ENCODE measurements at regions not wholly inside any gene's neighbourhood (a gene's known extent, or its start where the extent isn't known, plus 50 kb on each side); places are given as distances from the start of the nearest gene placed in this dataset.

DNA sequence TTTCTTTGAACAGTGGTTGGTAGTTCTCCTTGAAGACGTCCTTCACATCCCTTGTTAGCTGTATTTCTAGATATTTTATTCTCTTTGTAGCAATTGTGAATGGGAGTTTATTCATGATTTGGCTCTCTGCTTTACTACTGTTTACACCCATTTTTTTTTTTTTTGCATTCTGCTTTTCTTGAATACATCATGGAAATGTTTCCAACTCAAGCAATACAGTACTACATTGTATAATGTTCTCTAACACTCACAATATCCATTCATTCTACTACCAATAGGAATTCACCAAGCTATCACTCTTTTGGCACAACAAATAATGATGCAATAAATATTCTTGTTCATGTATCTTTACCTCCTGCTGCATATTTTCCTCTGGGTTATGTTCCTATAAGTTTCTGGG, 801.7 kb downstream of the NTRK3 start:
- no peak for DNase-seq

DNA sequence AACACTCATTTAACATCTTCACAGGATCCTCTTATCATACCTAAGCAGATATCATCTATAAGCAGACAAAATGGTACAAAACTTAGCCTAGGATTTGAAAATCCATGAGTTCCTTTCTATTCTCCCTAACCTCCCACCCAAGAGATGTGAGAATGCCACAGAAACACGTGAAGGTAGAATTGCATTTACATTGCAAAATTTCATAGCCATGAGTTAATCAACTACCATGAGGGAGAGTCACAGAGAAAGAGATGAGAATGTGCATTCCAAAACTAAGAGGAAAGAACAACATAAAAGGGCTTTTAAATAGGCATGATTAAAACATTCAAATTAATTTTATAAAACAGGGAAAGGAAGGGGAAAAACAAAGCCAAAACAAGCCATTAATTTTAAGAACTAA, 806.2 kb downstream of the NTRK3 start:
- no peak for DNase-seq

DNA sequence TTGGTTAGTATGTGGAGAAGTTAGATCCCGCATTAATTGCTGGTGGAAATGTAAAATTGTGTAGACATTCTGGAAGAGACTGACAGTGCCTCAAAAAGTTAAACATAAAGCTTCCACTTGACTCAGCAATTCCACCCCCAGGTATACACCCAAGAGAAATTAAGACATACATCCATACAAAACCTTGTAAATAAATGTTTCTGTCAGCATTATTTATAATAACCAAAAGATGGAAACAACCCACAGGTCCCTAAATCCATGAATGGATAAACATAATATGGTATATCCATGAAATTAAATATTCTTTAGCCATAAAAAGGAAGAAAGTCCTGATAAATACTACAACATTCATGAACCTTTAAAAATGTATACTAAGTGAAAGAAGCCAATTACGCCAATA, 817.4 kb downstream of the NTRK3 start:
- no peak for DNase-seq

DNA sequence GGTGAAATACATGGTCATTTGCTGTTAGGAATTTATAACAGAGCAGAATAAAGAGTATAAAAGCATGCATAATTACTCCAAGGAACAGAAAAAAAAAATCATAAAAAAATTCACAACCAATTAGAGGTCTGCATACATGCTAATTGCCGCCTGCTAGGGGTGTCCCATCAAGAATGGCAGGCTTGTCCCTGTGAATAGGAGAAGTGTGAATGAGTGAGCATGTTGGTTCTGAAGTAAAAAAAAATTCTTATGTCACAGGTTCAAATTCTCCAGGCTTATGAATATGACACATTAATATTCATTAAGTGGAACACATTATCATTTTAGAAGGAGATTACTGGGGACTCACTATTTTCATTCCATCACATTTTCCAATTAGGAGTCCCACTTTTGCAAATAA, 822.7 kb downstream of the NTRK3 start:
- no peak for DNase-seq

DNA sequence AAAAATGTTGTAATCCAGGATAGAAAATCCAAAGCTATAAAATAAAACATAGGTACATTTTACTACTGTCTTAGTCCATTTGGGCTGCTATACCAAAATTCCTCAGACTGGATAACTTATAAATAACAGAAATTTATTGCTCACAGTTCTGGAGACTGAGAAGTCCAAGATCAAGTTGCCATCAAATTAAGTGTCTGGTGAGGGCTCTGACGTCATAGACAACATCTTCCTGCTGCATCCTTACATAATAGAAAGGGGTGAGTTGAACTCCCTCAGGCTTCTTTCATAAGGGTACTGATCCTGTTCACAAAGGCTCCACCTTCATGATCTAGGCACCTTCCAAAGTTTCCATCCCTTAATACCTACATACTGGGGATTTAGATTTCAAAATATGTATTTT, 826.8 kb downstream of the NTRK3 start:
- DNase-seq = no peak

DNA sequence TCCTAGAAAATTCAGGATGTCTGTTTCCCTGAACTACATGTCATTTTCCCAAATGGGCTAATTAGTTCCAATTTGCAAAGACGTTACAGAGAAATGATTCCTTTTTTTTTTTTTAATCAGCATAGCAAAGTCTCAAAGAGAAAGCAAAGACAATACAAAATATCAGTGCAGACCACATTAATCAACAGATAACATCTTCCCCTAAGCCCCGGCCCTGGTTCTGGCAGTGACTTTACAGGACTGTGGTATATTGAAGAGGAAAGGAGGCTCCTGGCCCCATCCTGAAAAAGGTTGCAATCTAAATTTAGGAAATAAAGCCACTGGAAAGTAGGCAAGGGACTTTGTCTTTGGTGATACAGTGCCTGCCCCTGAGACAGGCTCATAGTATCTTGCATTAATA, 836.5 kb downstream of the NTRK3 start:
- no peak for DNase-seq

DNA sequence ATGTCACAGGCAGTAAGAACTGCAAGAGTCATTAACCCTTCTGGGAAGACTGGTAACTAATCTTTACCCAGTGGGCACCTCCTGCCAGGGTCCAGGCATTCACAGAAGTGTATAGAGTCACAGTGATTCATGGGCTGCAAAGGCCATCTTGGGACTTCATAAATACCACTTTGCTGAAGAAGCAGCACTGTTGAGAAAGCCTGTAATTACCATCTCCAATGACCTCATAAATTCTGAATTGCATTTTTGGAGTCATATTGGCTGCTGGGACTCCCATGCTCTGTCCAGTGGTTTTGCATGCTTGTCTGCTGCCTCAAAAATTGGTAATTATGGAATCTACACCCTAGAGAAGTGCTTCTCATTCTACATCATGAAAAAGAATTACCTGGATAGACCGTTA, 837.2 kb downstream of the NTRK3 start:
- no peak for DNase-seq

DNA sequence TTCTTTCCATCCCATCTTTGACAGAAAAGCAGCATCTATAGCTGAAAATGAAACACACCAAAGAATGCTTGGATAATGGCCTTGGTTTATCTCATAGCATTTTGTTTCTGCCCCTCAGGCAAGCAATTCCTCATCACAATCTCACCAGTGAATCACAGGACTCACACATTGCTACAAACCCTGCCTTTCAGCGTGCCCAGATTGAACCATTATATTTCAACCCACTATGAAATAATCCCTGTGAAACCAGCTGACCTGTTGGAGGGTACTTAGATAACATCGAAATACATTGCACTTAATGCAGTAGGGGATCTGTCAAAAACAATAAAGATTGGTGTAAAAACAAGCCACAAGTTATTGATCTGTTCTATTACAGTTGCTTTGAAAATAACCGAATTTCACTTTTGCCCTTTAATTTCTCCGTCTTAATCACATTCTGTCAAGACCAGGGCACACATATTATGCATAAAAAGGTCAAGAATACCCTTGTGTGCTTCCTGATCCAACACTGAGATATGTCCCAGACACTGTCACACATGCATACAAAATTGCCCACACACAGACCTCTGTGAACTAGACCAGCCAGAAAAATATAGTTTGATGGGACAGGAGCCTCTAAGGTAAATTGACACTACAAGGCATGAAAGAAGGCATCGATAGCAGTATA, 839.8 kb downstream of the NTRK3 start:
- no peak for DNase-seq

DNA sequence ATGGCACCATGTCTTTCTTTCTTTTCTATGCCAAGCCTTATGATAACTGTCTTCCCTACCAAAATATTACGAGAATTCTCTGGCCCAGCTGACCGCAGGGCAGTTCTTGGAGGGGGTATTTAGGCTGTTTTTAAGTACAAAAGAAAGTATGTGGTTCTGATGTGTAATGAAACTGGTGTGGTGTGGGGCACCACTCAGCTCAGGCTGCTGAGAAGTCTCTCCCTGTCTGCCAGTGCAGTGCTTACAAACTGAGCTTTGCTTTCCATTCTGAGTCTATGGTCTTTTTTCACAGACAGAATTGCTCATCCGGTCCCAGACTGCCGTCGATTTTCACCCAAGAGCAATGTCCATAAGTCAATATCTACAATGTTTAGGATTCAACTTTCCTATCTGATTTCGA, 847.6 kb downstream of the NTRK3 start:
- no peak for DNase-seq

DNA sequence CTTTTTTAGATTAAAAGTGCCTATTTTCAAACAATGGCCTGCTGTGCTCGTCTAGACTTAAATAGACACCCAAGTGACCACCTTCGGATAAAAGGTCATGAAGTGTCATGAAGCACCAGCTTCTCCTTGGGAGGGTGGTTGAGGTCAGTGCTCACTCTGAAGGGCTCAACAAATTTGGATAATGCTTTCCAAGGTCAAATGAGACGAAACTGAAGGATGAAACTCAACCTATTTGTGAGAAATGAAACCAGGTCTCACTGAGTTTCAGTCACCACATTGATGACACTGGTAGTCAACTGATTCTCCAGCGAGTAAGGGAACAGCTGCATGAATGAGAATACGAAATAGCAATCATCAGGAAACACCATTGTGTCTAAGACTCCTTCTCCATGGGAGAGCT, 852.6 kb downstream of the NTRK3 start:
- no peak for DNase-seq

DNA sequence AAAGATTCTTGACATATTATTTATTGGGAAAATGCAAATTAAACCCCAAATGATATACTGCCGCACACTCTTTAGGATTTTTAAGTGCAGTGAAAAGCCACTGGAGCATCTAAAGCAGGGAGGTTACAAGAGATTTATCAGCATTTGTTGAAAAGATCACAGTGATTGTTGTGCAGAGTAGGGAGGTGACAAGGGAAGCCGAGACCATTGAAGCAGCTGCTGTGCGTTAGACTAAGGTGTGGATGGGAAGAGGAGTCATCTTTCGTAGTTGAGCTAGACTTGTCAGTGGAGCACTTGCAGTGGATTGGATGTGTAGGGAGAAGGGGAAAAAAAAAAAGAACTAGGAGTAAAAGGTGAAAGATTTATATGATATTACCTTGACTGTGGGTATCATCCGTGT, 854.6 kb downstream of the NTRK3 start:
- no peak for DNase-seq

DNA sequence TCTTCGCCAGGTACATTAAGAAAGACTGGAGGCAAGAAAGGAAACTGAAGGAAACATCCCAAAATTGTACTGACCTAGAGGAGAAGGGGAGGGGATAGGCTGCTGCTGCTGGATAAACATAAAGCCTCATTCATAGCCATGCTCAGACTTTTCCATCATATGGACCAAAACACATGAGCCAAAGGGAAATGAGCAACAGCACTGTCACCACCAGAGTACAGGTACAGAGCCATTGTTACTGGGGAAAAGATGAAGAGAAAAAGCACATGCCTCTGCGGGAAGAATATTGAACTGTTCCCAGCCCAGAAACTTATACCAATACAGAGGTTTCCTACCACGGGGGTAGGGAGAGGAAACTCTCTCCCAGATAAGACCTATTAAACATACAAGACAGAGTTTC, 861.9 kb downstream of the NTRK3 start:
- DNase-seq = no peak

DNA sequence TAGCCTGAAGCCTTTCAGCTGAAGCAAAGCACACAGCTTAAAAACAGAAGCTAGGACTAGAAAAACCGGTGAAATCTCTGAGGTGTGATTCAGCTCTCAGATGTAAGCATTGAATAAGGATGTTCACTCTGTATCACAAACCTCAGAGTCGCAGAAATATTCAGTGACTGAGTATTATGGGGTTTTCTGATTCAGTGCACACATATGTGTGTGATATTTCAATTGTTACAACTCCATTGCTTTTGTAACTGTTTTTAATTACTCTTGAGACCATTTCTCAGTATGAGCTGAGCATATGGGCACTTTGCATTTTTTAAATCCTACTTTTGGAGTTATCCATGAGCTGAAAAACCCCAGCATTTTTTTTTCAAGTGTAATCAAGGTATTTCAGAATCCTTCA, 868.8 kb downstream of the NTRK3 start:
- DNase-seq = no peak

DNA sequence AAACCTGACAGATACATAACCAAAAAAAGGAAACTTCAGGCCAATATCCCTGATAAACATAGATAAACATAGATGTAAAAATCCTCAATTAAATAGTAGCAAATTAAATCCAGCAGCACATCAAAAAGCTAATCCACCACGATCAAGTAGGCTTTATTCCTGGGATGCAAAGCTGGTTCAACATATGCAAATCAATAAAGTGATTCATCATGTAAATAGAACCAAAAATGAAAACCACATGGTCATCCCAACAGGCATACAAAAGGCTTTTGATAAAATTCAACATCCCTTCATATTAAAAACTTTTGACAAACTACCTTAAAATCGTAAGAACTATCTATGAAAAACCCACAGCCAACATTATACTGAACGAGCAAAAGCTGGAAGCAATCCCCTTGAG, 882.2 kb downstream of the NTRK3 start:
- DNase-seq = no peak

DNA sequence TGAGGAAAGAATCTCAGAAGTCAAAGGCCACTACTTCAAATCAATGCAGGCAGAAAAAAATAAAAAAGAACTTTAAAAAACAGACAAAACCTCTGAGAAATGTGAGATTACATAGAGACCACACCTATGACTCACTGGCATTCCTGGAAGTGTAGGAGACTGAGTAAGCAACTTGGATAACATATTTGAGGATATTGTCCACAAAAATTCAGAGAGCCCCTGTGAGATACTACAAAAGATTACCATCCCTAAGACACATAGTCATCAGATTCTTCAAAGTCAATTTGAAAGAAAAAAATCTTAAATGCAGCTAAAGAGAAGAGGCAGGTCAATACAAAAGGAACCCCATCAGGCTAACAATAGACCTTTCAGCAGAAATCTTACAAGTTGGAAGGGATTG, 887.3 kb downstream of the NTRK3 start:
- DNase-seq = no peak

DNA sequence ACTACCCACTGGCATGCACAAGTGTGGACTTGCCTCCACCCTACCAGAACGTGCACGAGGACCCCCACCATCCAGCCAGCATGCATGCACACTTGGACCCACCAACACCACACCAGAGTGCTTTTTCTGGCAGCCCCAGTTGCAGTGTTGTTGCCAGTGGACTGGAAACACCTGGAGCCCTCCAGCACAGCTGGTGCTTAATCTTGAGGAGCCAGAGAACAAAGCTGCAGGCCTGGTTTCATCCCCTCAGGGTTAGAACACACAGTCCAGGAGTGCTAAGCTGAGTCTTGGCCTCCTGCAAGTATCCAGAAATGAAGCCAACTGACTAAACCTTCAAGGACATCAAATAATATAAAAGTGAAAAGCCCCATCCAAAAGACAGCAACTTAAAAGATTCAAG, 888.0 kb downstream of the NTRK3 start:
- no peak for DNase-seq

DNA sequence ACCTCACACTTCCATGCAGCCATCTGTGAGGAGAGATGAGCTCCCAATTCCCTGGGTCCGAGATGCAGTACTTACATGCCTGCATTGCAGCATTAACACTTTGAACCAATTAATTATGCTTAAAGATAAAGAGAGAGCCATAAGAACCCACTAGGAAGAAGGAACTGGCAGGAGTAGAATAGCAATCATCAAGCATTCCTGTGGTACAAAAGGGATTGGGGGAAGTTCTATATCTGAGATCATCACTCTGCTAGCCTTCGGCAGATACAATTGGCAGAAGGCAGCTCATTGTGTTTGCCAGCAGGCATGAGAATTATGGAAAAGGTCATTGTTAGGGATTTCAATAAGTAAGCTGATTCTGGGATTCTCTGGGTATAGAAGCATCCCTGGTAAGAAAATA, 891.4 kb downstream of the NTRK3 start:
- no peak for DNase-seq

DNA sequence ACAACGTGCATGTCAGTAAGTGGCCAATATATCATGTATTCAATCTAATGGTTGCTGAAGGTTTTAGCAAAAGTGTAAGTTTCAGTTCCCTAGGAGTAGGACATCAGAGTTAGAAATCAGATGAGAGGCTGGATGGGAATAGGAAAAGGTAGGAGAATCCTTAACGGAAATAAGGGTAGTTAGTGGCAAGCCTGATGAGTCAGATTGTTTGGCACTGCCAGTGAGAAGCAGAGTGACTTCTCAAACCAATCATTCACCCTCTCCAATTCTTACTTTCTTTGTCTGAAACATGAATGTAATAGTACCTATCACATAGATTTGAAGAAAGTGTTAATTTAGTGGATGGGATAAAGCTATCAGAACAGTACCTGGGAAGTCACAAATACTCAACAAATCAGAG, 894.0 kb downstream of the NTRK3 start:
- no peak for DNase-seq

DNA sequence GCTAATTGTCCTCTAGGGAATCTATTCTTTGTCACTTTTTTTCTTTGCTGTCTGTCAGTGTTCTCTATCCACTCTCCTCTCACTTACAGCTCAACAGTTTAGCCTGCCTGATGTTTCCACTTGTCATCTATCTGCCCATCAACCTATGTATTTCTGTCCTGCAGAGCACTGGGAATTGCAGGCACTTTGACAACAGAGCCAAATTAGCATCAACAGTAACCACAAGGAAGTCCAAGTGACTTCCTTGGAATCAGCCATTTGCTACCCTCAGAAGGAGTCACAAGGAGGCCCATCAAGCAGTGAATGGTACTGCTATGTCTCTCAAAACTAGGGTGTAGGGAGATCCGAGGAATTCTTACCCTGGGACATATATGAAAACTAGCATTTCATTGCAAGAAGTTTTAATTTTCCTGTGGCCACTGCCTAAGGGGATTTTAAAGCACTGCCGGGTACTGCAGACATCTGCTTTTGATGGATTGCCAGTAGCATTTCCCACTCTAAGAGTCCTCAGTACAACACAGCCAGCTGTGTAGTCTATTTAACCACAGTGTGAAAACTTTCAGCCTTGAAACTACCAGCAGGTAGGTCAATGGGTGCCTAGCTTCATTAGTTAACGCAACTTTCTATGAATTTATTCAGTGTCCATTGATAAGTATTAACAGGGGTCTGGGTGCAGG, 898.8 kb downstream of the NTRK3 start:
- no peak for DNase-seq

DNA sequence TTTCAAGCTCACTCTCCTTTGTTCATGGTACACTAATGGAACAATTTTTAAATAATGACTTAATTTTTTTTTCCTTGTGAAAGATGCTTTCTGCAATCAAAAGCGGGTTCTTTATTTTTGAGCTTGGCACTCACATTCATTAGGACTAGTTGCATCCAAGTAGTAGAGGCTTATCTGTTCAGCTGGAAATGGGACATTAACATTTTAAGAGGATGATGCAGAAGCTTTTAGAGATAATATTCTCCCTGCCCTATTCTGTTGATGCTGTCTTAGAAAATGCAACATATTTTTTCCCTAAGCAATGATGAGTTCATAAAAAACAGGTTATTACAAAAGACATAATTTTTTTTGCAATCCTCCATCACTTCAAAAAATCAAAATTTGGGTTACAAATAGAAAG, 900.6 kb downstream of the NTRK3 start:
- DNase-seq = no peak

DNA sequence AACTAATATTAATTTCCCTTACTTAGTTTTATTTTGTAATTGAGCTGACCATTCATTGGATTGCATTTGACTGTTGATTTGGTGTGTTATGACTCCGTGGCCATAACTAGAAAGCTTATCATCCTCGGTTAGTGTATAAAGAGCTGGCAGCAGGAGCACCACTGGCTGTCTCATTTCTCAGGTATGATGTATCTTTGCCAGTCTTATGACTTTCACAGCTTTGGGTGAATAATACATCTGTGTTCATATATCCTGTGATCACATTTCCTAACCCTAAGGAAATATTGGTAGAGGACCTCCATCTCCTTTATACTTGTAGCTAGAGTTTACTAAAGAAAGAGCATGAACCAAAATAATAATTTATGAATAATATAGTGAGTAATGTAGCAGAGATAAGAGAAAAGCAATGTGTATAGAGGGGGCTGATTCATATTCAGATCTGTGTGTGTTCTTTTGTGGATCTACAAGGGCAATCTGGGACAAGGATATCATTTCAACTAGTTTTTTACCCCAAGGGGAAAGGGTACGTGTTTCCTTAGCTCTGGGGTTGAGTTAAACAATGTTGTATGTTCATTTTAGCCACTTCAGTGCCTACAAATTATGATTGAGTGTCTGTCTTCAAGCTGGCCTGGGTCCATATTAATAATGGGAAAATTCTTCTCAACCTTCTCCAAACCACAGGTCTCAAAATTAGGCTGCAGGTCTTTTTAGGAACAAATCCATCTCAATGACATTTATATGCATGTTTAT, 901.7 kb downstream of the NTRK3 start:
- no peak for DNase-seq

DNA sequence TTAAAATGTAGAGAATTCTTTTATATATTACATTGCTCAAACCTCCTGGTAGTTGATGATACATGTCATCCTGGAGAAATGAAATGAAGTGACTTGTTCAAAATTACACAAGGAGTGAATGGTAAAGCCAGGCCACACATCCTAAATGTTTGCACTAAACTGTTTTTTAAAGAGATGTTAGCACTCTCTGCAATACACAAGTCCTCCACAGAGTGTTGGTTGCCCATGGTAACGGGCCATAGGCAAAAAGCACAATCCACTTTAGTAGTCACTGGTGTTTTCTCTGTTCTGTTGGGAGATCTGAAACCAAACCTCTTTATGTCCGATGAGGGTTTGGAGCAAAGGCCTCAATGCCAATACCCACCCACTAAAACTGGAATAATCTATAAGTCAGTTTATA, 907.4 kb downstream of the NTRK3 start:
- no peak for DNase-seq

DNA sequence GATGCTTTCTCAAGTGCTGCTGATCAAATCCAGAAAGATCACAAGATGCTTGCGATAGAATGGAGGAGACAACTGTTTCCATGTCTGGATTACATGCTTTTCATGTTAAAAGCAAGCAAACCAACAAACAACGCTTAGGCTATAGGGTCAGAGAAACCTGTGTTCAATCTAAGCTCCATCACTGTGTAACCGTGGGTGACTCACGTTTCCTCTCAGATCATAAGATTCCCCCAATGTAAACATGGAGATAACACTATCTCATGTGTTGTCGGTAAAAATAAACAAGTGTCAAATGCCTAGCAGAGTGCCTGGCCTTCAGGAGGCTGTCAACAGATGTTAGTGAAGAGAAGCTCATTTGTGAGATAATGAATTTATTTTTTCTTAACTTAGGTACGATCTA, 907.8 kb downstream of the NTRK3 start:
- no peak for DNase-seq

DNA sequence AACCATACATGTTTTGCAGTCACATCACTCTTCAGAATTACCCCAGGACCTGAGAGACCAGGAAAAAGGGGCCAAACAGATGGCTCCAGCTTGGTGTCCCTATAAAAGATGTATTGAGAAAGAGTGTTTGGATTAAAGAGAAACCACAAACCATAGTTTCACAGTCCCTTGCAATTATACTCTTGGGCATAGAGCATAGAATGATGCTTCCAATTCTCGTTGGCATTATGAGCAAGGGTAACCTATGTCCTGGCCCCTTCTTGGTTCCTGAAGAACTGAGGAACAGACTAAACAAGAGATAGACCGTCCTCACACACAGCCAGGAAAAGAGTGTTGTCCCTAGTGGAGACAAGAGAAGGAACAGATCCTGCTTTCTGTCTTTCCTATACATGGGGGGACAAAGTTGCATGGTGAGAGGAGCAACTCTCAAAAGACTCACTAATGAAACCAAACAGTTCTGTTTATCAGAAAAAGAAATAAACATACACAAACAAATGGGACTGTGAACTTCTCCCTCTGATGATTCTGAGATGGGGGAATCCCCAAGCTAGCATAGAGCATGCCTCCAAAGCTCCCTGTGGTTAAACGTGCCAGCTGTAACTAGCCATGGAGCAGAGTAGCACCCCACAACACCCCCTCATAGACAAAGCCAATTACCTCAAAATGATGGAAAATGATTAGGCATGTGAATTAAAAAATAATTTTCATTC, 908.6 kb downstream of the NTRK3 start:
- no peak for DNase-seq
